ENCODE measurements at regions not wholly inside any gene's neighbourhood (a gene's known extent, or its start where the extent isn't known, plus 50 kb on each side); places are given as distances from the start of the nearest gene placed in this dataset.
"Not testable (repeated sequence)": the region's sequence is repeated elsewhere in the genome, so short reads cannot be mapped to it uniquely, and the experiment has no call there.

GRCh38 chr11:129644326-129644725 is 171.3 kb upstream of the TMEM45B start:
- no peaks in the 10 kb centered on the region for H3K36me3 Mint-ChIP-seq (ENCODE audit: low read depth)
- no peaks in the 10 kb centered on the region for H3K4me1 Mint-ChIP-seq (ENCODE audit: low read depth)
- no peak overlapping the region for H3K27ac Mint-ChIP-seq
- H3K4me3 Mint-ChIP-seq, result no peak overlapping the region
- ATAC-seq (no peak), DNase-seq (no peak)
- ChIA-PET POLR2A (interaction anchor here (0.7 kb wide), 2 partner anchors 8 to 1722 kb away, joined by 3 to 5 read pairs; no protein-coding TSS in a partner anchor), CTCF (no interaction called here)
- no peaks in the 10 kb centered on the region for H3K9me3 Mint-ChIP-seq (ENCODE audit: insufficient read depth)
- H3K27me3 Mint-ChIP-seq (ENCODE audit: low read depth), result peaks cover 4% of the 10 kb centered on the region

- DNase-seq, result no peak
- ATAC-seq, result no peak
- H3K27me3 Mint-ChIP-seq (ENCODE audit: low read depth), result peaks cover 4% of the 10 kb centered on the region
- H3K4me1 Mint-ChIP-seq (ENCODE audit: low read depth), result no peaks in the 10 kb centered on the region
- ChIA-PET CTCF (no interaction called here), POLR2A (no interaction called here)
- H3K27ac Mint-ChIP-seq, result no peak overlapping the region
- no peaks in the 10 kb centered on the region for H3K36me3 Mint-ChIP-seq (ENCODE audit: low read depth)
- H3K9me3 Mint-ChIP-seq (ENCODE audit: insufficient read depth), result no peaks in the 10 kb centered on the region
- no peak overlapping the region for H3K4me3 Mint-ChIP-seq
These were observed 169.7 kb upstream of the TMEM45B start for GRCh38 chr11:129645943-129646342.

GRCh38 chr11:129650044-129650443 is 165.6 kb upstream of the TMEM45B start:
- H3K27ac Mint-ChIP-seq; H3K36me3 Mint-ChIP-seq (ENCODE audit: low read depth); H3K4me1 Mint-ChIP-seq (ENCODE audit: low read depth); H3K27me3 Mint-ChIP-seq (ENCODE audit: low read depth); DNase-seq; H3K4me3 Mint-ChIP-seq; H3K9me3 Mint-ChIP-seq (ENCODE audit: insufficient read depth); CTCF ChIA-PET; ATAC-seq; POLR2A ChIA-PET: not testable (repeated sequence)

- ChIA-PET CTCF (no interaction called here), POLR2A (no interaction called here)
- Mint-ChIP-seq H3K36me3 (ENCODE audit: low read depth) (no peaks in the 10 kb centered on the region), H3K9me3 (ENCODE audit: insufficient read depth) (peaks cover 5% of the 10 kb centered on the region), H3K27ac (no peak overlapping the region), H3K4me3 (no peak overlapping the region), H3K27me3 (ENCODE audit: low read depth) (peaks cover 3% of the 10 kb centered on the region), H3K4me1 (ENCODE audit: low read depth) (no peaks in the 10 kb centered on the region)
- ATAC-seq (no peak), DNase-seq (no peak)
These were observed 162.8 kb upstream of the TMEM45B start for GRCh38 chr11:129652835-129653234.

GRCh38 chr11:129655247-129655832 is 160.3 kb upstream of the TMEM45B start:
- POLR2A ChIA-PET, result no interaction called here
- H3K9me3 Mint-ChIP-seq (ENCODE audit: insufficient read depth), result peaks cover 5% of the 10 kb centered on the region
- no peaks in the 10 kb centered on the region for H3K36me3 Mint-ChIP-seq (ENCODE audit: low read depth)
- ATAC-seq (no peak), DNase-seq (no peak)
- H3K4me3 Mint-ChIP-seq, result no peak overlapping the region
- H3K4me1 Mint-ChIP-seq (ENCODE audit: low read depth), result no peaks in the 10 kb centered on the region
- no peak overlapping the region for H3K27ac Mint-ChIP-seq
- CTCF ChIA-PET, result no interaction called here
- H3K27me3 Mint-ChIP-seq (ENCODE audit: low read depth), result peaks cover 3% of the 10 kb centered on the region

- POLR2A ChIA-PET, result no interaction called here
- ATAC-seq (no peak), DNase-seq (no peak)
- Mint-ChIP-seq H3K27ac (no peak overlapping the region), H3K36me3 (ENCODE audit: low read depth) (no peaks in the 10 kb centered on the region), H3K27me3 (ENCODE audit: low read depth) (peaks cover 3% of the 10 kb centered on the region), H3K9me3 (ENCODE audit: insufficient read depth) (peaks cover 5% of the 10 kb centered on the region), H3K4me3 (no peak overlapping the region), H3K4me1 (ENCODE audit: low read depth) (no peaks in the 10 kb centered on the region)
- CTCF ChIA-PET, result no interaction called here
These were observed 157.7 kb upstream of the TMEM45B start for GRCh38 chr11:129657866-129658525.

- CTCF ChIA-PET, result no interaction called here
These were observed 157.2 kb upstream of the TMEM45B start for GRCh38 chr11:129658526-129658867.

GRCh38 chr11:129680907-129681306 is 134.7 kb upstream of the TMEM45B start:
- CTCF ChIA-PET, result interaction anchor here (0.7 to 1.6 kb wide), 2 partner anchors 15 to 317 kb away, joined by 3 read pairs; no protein-coding TSS in a partner anchor
- no peak overlapping the region for H3K4me3 Mint-ChIP-seq
- no peaks in the 10 kb centered on the region for H3K9me3 Mint-ChIP-seq (ENCODE audit: insufficient read depth)
- H3K4me1 Mint-ChIP-seq (ENCODE audit: low read depth), result no peaks in the 10 kb centered on the region
- no peak overlapping the region for H3K27ac Mint-ChIP-seq
- ATAC-seq (no peak), DNase-seq (no peak)
- peaks cover 9% of the 10 kb centered on the region for H3K27me3 Mint-ChIP-seq (ENCODE audit: low read depth)
- POLR2A ChIA-PET, result no interaction called here
- H3K36me3 Mint-ChIP-seq (ENCODE audit: low read depth), result no peaks in the 10 kb centered on the region

More at GRCh38 chr11:129658526-129658867, 157.2 kb upstream of the TMEM45B start:
- ATAC-seq (no peak), DNase-seq (no peak)
- Mint-ChIP-seq H3K4me3 (no peak overlapping the region), H3K27ac (no peak overlapping the region), H3K4me1 (ENCODE audit: low read depth) (no peaks in the 10 kb centered on the region), H3K9me3 (ENCODE audit: insufficient read depth) (peaks cover 5% of the 10 kb centered on the region), H3K36me3 (ENCODE audit: low read depth) (no peaks in the 10 kb centered on the region), H3K27me3 (ENCODE audit: low read depth) (peaks cover 3% of the 10 kb centered on the region)
- POLR2A ChIA-PET, result no interaction called here

GRCh38 chr11:129681344-129682114 is 134.1 kb upstream of the TMEM45B start:
- Mint-ChIP-seq H3K27ac (no peak overlapping the region), H3K27me3 (ENCODE audit: low read depth) (peaks cover 7% of the 10 kb centered on the region), H3K4me3 (no peak overlapping the region), H3K36me3 (ENCODE audit: low read depth) (no peaks in the 10 kb centered on the region), H3K9me3 (ENCODE audit: insufficient read depth) (no peaks in the 10 kb centered on the region), H3K4me1 (ENCODE audit: low read depth) (no peaks in the 10 kb centered on the region)
- ChIA-PET POLR2A (no interaction called here), CTCF (interaction anchor here (0.7 to 1.1 kb wide), 2 partner anchors 14 to 318 kb away, joined by 3 read pairs; no protein-coding TSS in a partner anchor)
- ATAC-seq (no peak), DNase-seq (no peak)

- H3K4me3 Mint-ChIP-seq, result no peak overlapping the region
- H3K4me1 Mint-ChIP-seq (ENCODE audit: low read depth), result no peaks in the 10 kb centered on the region
- H3K9me3 Mint-ChIP-seq (ENCODE audit: insufficient read depth), result no peaks in the 10 kb centered on the region
- ChIA-PET POLR2A (no interaction called here), CTCF (interaction anchor here (1.0 kb wide), 1 partner anchor 9 kb away, joined by 5 read pairs; no protein-coding TSS in a partner anchor)
- ATAC-seq, result no peak
- DNase-seq, result no peak
- no peak overlapping the region for H3K27ac Mint-ChIP-seq
- H3K36me3 Mint-ChIP-seq (ENCODE audit: low read depth), result no peaks in the 10 kb centered on the region
- H3K27me3 Mint-ChIP-seq (ENCODE audit: low read depth), result peaks cover 7% of the 10 kb centered on the region
These were observed 129.4 kb upstream of the TMEM45B start for GRCh38 chr11:129686269-129686668.

GRCh38 chr11:129691142-129691541 is 124.5 kb upstream of the TMEM45B start:
- no peak for ATAC-seq
- Mint-ChIP-seq H3K9me3 (ENCODE audit: insufficient read depth) (no peaks in the 10 kb centered on the region), H3K36me3 (ENCODE audit: low read depth) (no peaks in the 10 kb centered on the region), H3K27me3 (ENCODE audit: low read depth) (peaks cover 5% of the 10 kb centered on the region), H3K27ac (no peak overlapping the region), H3K4me1 (ENCODE audit: low read depth) (peaks cover 7% of the 10 kb centered on the region), H3K4me3 (no peak overlapping the region)
- ChIA-PET POLR2A (no interaction called here), CTCF (no interaction called here)
- no peak for DNase-seq

GRCh38 chr11:129694538-129694937 is 121.1 kb upstream of the TMEM45B start:
- DNase-seq (no peak), ATAC-seq (no peak)
- no peaks in the 10 kb centered on the region for H3K9me3 Mint-ChIP-seq (ENCODE audit: insufficient read depth)
- ChIA-PET POLR2A (no interaction called here), CTCF (interaction anchor here (1.0 to 1.8 kb wide), 5 partner anchors 8 to 438 kb away, joined by 3 to 5 read pairs (median 5); no protein-coding TSS in a partner anchor)
- H3K27ac Mint-ChIP-seq, result no peak overlapping the region
- peaks cover 7% of the 10 kb centered on the region for H3K4me1 Mint-ChIP-seq (ENCODE audit: low read depth)
- H3K27me3 Mint-ChIP-seq (ENCODE audit: low read depth), result peaks cover 2% of the 10 kb centered on the region
- no peaks in the 10 kb centered on the region for H3K36me3 Mint-ChIP-seq (ENCODE audit: low read depth)
- H3K4me3 Mint-ChIP-seq, result no peak overlapping the region
